Spleen (tissue), 11 donors: ENCODE measurements at regions not wholly inside any gene's neighbourhood (a gene's known extent, or its start where the extent isn't known, plus 50 kb on each side); places are given as distances from the start of the nearest gene placed in this dataset.

ENCODE experiments used
- DNase-seq: peaks from one replicate; pipeline ENCODE4 v3.0.0-alpha.2; 2020
- H3K27ac ChIP-seq, 8 donors: fragments of 200-600 bp; sonication (generic) in 7 of 8; 1 replicate in 4 of 8; 2 replicates in 4 of 8; pipeline versions ENCODE4 v1.5.0 to v1.8.0; 2016 to 2021; ENCODE audit warnings: inconsistent platforms in 4 of 8, mild to moderate bottlenecking in 4 of 8, moderate library complexity in 1 of 8
- H3K27me3 ChIP-seq, 7 donors: fragments of 200-600 bp; sonication (generic) in 6 of 7; replicated peaks in 1 of 7; 1 replicate in 4 of 7; 2 replicates in 3 of 7; pipeline versions ENCODE4 v1.5.0 to v1.8.0; 2016 to 2021; ENCODE audit warnings: inconsistent platforms in 3 of 7, mild to moderate bottlenecking in 1 of 7
- H3K36me3 ChIP-seq, 6 donors: fragments of 200-600 bp; sonication (generic) in 5 of 6; 1 replicate in 4 of 6; 2 replicates in 2 of 6; pipeline versions ENCODE4 v1.5.0 to v1.8.0; 2016 to 2021; ENCODE audit warnings: inconsistent platforms in 2 of 6
- H3K4me1 ChIP-seq, 6 donors: fragments of 200-600 bp; sonication (generic) in 5 of 6; 1 replicate in 3 of 6; 2 replicates in 3 of 6; pipeline versions ENCODE4 v1.5.0 to v1.8.0; 2016 to 2021; ENCODE audit warnings: inconsistent platforms in 3 of 6
- H3K4me3 ChIP-seq, 8 donors: fragments of 200-600 bp; sonication (generic) in 7 of 8; 1 replicate in 4 of 8; 2 replicates in 4 of 8; pipeline versions ENCODE4 v1.5.0 to v1.8.0; 2016 to 2021; ENCODE audit warnings: inconsistent platforms in 4 of 8, mild to moderate bottlenecking in 4 of 8, moderate library complexity in 2 of 8
- H3K9me3 ChIP-seq, 8 donors: fragments of 200-600 bp; sonication (generic) in 7 of 8; 1 replicate in 4 of 8; 2 replicates in 4 of 8; pipeline versions ENCODE4 v1.5.0 to v1.8.0; 2016 to 2021; ENCODE audit warnings: inconsistent platforms in 4 of 8
- POLR2A ChIP-seq, 3 donors: fragments of 450-650 bp; IDR thresholded peaks; one replicate each; pipeline ENCODE4 v1.5.1; 2017; ENCODE audit warnings: antibody characterized with exemption in 3 of 3, mild to moderate bottlenecking in 1 of 3
- POLR2AphosphoS5 ChIP-seq, 3 donors: sonication (generic); formaldehyde crosslinking; IDR thresholded peaks; one replicate each; pipeline ENCODE4 v1.5.1; 2017; ENCODE audit warnings: antibody characterized with exemption in 3 of 3
- WGBS, 5 donors: extraction: QIAGEN DNeasy Blood & Tissue Kit in 3 of 5; methylation state at CpG; one replicate each; pipeline versions ENCODE4 v1.1.5 to v1.1.7; 2013 to 2018; 5-methylcytosine and 5-hydroxymethylcytosine counted together
- intact Hi-C: fragments of 100-400 bp; cut with DNase I; formaldehyde crosslinking; loops from one replicate; pipeline ENCODE4 v1.15.0; 2023; ENCODE audit warnings: low total_unique reads
- TF ChIP-seq, protein P1 (sequence below), 11 experiments: fragments of 200-600 bp in 7 of 11; fragments of 450-650 bp in 4 of 11; sonication (generic) in 4 of 11; IDR thresholded peaks in 8 of 11; conservative IDR thresholded peaks in 3 of 11; 1 replicate in 7 of 11; 2 replicates in 4 of 11; pipeline versions ENCODE4 v1.4.0 to v1.8.0; 2016 to 2021; ENCODE audit warnings: antibody characterized with exemption in 11 of 11, inconsistent platforms in 4 of 11, mild to moderate bottlenecking in 1 of 11
- donor health status: healthy with polysubstance abuse.
- donor health status: DM: no; HTN: no; CAD: no; lungs with moderate emphysema.
- donor health status: DM: no; HTN: no; CAD: no.
- donor health status: Bipolar disorder and iron deficiency.
- donor health status: healthy.
- donor health status: DM: no; HTN: no; CAD: no.
- donor health status: DM: yes; HTN: yes; CAD: no.

DNA sequence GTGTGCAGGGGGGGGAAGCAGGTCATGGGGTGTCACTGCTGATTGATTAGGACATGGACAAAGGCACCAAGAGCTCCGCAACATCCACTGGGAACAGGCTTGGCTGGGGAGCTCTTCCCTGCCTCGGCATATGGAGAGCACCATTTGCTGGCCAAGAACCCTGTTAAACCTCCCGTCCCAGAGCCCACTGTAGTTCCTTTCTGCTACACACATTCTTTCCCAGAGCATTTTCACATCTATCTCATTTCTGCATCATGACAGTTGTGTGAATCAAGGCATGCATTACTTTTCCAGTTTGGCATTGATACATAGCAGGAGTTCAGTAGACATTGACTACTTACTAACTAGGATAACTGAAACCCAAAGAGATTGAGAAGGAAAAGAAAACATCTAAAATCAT is 333.4 kb upstream of the B3GAT1 start:
- DNase-seq, result no peak
- TF ChIP-seq, protein P1, sequence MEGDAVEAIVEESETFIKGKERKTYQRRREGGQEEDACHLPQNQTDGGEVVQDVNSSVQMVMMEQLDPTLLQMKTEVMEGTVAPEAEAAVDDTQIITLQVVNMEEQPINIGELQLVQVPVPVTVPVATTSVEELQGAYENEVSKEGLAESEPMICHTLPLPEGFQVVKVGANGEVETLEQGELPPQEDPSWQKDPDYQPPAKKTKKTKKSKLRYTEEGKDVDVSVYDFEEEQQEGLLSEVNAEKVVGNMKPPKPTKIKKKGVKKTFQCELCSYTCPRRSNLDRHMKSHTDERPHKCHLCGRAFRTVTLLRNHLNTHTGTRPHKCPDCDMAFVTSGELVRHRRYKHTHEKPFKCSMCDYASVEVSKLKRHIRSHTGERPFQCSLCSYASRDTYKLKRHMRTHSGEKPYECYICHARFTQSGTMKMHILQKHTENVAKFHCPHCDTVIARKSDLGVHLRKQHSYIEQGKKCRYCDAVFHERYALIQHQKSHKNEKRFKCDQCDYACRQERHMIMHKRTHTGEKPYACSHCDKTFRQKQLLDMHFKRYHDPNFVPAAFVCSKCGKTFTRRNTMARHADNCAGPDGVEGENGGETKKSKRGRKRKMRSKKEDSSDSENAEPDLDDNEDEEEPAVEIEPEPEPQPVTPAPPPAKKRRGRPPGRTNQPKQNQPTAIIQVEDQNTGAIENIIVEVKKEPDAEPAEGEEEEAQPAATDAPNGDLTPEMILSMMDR (IDR thresholded peaks at IDR 0.05 in 8 of 11, conservative IDR thresholded peaks at IDR 0.05 in 3 of 11), result no peak
- no peak for TF ChIP-seq POLR2AphosphoS5 (IDR thresholded peaks at IDR 0.05)
- no peak for TF ChIP-seq POLR2A (IDR thresholded peaks at IDR 0.05)
- intact Hi-C loops, result no loop called here
- peaks cover 0 to 22% (median 6%) of the 10 kb centered on the region in 8 donors for H3K9me3 ChIP-seq
- no peaks in the 10 kb centered on the region for H3K36me3 ChIP-seq
- no peak overlapping the region for H3K4me3 ChIP-seq
- WGBS, 5 donors, result 47 to 88% (median 59%) methylated on average over 3 of the region's 3 CpGs
- no peak overlapping the region for H3K27ac ChIP-seq
- H3K27me3 ChIP-seq, result peaks cover 0 to 35% (median 0%) of the 10 kb centered on the region in 7 donors
- no peaks in the 10 kb centered on the region for H3K4me1 ChIP-seq

DNA sequence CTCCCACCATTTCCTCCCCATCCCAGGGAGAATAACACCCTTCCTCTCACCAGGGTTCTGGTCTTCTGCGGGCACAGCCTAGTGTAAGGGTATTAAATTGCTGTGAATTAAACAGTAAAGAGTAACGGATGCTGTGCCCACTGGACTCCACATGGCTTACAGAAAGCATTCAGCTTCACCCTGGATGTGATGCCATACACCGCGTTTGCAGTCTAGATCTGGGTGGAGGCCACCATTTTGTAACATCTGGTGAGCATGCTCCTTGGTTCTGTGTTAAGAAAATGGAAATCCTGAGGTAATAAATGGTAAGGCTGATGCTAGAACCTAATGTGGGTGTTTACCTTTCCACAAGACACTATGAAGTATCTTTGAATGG is 331.8 kb upstream of the B3GAT1 start:
- Histone ChIP-seq H3K36me3 (no peaks in the 10 kb centered on the region), H3K9me3 (peaks cover 0 to 18% (median 5%) of the 10 kb centered on the region in 8 donors), H3K27me3 (peaks cover 0 to 29% (median 0%) of the 10 kb centered on the region in 7 donors), H3K27ac (no peak overlapping the region), H3K4me1 (no peaks in the 10 kb centered on the region), H3K4me3 (no peak overlapping the region)
- intact Hi-C loops, result no loop called here
- no peak for DNase-seq
- TF ChIP-seq POLR2A (IDR thresholded peaks at IDR 0.05), result no peak
- TF ChIP-seq, protein P1 (IDR thresholded peaks at IDR 0.05 in 8 of 11, conservative IDR thresholded peaks at IDR 0.05 in 3 of 11), result no peak
- WGBS, 5 donors, result 76 to 94% (median 89%) methylated on average over 4 of the region's 4 CpGs

DNA sequence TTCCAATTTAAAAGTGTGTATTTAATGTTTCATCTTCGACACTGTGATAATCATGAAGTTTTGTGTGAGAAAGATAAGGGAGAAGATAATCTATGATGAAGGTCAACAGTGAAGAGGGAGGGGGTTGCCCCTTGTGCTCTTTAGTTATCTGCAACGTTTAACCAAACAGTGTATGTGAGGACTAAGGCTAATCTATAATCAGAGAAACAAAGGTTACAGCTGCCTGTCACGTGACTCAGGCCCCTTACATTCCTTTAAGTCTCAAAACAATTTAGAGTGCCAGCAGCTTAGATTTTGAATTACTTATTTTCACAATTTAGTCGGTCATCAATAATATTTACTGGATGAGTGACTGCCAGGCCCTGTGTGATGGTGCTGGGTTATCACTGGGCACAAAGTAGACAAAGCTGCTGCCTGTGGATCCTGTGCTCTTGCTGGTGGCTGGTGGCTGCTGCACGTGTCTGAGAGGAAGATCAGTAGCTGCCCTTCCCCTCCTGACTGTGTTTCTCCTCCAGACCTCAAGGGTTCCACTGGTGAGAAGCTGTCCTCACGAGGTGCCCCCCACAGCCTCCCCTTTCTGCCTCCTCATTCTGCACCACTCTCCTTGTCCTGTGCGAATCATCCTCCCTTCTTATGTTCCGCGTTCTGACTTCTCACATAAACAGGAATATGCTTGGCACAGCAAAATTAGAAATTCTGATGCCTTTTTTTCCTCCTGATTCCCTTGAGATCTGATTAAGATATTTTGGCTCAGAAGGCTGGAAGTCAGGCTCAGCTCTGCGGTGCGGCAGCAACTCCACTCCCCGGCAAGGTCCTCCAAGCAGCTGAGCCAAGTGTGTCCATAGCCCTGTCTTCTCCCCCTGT is 331.1 kb upstream of the B3GAT1 start:
- no peaks in the 10 kb centered on the region for H3K4me1 ChIP-seq
- DNase-seq, result peak; percentile 43
- peaks cover 0 to 24% (median 0%) of the 10 kb centered on the region in 7 donors for H3K27me3 ChIP-seq
- H3K36me3 ChIP-seq, result no peaks in the 10 kb centered on the region
- H3K4me3 ChIP-seq, result no peak overlapping the region
- H3K27ac ChIP-seq, result no peak overlapping the region
- TF ChIP-seq, protein P1 (IDR thresholded peaks at IDR 0.05 in 8 of 11, conservative IDR thresholded peaks at IDR 0.05 in 3 of 11), result no peak
- TF ChIP-seq POLR2AphosphoS5 (IDR thresholded peaks at IDR 0.05), result no peak
- TF ChIP-seq POLR2A (IDR thresholded peaks at IDR 0.05), result no peak
- H3K9me3 ChIP-seq, result peaks cover 0 to 12% (median 2%) of the 10 kb centered on the region in 8 donors
- 49 to 61% (median 56%) methylated on average over 12 of the region's 12 CpGs for WGBS, 5 donors
- intact Hi-C loops, result no loop called here

DNA sequence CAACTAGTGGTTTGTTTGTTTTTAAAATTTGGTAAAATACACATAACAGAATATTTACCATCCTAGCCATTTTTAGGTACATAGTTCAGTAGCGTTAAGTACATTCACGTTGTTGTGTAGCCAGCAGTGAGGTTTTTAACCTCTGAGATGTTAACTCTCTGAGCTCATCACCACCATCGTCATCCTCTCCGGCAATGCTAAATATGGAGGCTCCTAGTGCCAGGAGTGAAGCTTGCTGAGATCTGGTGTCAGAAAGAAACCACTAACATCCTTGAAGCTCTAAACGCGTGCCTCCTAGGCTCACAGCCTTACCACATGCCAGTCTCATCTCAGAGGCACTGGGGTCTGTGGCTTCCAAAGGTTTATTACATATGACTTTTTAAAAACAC is 330.2 kb upstream of the B3GAT1 start:
- Histone ChIP-seq H3K27me3 (peaks cover 0 to 25% (median 0%) of the 10 kb centered on the region in 7 donors), H3K4me1 (no peaks in the 10 kb centered on the region), H3K27ac (no peak overlapping the region), H3K4me3 (no peak overlapping the region), H3K36me3 (no peaks in the 10 kb centered on the region), H3K9me3 (peaks cover 0 to 10% (median 2%) of the 10 kb centered on the region in 8 donors)
- TF ChIP-seq, protein P1 (IDR thresholded peaks at IDR 0.05 in 8 of 11, conservative IDR thresholded peaks at IDR 0.05 in 3 of 11), result no peak
- TF ChIP-seq POLR2A (IDR thresholded peaks at IDR 0.05) (no peak), POLR2AphosphoS5 (IDR thresholded peaks at IDR 0.05) (no peak)
- WGBS, 5 donors, result 64 to 72% (median 69%) methylated on average over 6 of the region's 6 CpGs
- peak; percentile 14 for DNase-seq
- intact Hi-C loops, result no loop called here
